ENCODE measurements at regions not wholly inside any gene's neighbourhood (a gene's known extent, or its start where the extent isn't known, plus 50 kb on each side); places are given as distances from the start of the nearest gene placed in this dataset.
"Not testable (repeated sequence)": the region's sequence is repeated elsewhere in the genome, so short reads cannot be mapped to it uniquely, and the experiment has no call there.

GRCh38 chr18:61676773-61677434, 215.9 kb downstream of the RNF152 start:
- no peak for DNase-seq

GRCh38 chr18:61669320-61669719, 223.5 kb downstream of the RNF152 start:
- DNase-seq, result no peak

- DNase-seq, result no peak
Measured at GRCh38 chr18:61666876-61667590, 225.8 kb downstream of the RNF152 start.

DNA sequence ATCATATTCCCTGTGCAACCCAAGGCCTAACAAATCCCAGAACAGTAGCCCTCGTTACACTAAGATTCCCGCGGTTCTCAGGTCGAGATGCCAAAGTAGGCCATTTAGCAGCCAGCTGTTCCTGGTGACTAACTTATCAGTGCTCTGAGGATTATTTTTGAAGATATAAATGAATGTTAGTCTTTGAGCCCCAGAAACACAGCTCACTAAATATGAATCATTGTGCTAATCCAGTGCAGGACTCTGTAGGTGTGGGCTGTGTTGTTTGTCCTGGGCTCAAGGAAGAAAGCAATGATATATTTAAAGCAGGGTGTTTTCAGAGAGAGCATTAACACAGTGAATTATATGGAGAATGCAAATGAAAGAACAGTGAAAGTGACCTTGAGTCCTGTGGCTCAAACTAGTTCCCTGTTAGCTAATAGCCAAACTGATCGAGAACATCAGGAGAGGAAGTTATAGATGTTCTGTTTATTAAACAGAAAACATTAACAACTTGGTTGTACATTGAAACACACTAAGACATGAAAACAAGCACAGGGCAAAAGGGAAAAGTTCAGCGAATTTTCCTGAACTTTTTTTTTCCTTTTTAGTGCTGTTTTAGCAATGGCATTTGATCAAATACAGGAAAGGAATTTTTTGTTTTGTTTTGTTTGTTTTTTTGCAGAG, 228.3 kb downstream of the RNF152 start:
- DNase-seq, result no peak

DNA sequence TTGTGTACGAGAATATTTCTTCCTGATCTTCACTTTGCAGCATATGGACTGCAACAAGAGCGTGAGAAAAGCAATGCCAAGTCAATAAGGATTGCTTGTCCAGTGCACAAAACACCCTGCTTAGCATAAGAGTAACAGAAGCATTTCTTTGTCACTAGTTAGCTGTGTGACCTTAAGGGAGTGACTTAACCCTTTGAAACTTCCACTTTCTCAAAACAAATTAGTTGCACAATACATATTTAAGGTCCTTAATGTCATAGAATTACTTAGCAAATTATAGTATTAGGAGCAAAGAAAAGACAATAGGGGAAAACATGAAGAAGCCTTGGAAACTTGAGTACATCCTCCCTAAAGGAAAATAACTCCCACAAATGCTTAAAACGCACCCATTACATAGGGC, 230.1 kb downstream of the RNF152 start:
- no peak for DNase-seq

DNA sequence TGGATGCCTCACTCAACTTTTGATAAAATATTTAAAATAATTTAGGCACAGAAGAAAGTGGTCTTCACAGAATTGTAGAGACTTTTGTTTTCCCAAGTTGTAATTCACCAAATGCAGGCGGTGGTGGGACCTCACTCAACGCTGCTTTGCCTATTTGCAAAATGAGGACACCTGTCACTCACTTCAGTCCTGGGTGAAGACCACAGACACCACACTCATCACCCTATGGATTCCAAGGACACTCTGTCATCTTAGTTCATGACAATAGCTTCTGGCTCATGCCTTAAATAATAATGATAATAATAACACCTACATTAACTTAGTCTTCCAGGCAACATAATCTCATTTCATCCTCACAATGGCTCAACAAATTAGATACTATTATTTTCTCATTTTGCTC, 234.4 kb downstream of the RNF152 start:
- DNase-seq, result no peak

GRCh38 chr18:61657066-61657732, 235.6 kb downstream of the RNF152 start:
- no peak for DNase-seq

DNA sequence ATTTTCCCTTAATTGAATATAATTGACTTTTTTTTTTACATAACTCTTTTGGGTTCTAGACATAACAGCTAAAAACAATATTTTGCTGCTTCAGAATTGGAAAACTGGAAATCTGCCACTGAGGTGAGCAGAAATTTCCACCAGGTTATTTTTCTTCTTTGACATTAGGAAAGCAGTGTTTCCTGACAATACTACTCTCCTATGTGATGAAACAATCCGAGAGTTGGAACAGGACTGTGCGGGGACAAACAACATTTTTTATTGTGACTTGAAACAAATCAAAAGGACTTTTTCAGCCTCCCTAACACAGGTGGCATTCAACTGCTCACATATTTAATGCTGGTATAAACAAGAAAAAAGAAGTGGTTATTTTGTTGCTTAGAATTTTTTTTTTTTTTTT, 237.2 kb downstream of the RNF152 start:
- DNase-seq, result no peak

GRCh38 chr18:61653823-61654551, 238.8 kb downstream of the RNF152 start:
- no peak for DNase-seq

- DNase-seq, result no peak
Measured at GRCh38 chr18:61651880-61652268, 240.9 kb downstream of the RNF152 start.

DNA sequence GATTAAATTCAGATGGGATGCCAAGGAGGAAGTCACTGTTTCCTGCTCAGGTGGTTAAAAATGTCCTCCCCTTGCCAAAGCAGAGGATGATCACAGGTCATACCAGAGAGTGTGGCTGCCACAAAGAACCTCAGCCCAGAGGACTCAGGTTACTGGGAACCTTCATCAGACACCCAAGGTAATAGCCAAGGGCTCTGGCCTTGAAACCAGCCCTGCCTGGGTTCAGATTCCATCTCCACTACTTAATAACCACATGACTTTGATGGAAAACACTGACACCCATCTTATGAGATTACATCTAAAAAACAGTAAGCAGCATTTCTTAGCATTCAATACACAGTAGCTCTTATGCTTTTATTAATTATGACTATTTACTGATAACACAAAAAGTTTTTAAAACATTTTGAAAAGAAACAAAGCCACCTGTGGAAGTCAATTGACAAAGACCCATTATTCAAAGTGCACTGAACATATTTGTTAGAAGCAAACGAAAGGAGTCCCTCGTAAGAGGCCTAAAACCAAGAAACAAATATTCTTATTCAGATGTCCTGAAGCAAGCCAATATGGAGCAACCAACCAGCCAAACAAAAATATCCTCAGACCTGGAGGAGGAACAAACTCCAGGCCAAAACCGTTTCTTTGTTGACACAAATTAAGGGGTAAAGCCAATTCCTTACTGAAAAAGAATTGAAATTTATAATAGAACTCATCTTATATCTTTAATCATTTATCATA, 241.5 kb downstream of the RNF152 start:
- DNase-seq, result no peak

- DNase-seq, result no peak
Measured at GRCh38 chr18:61643884-61644647, 248.7 kb downstream of the RNF152 start.

DNA sequence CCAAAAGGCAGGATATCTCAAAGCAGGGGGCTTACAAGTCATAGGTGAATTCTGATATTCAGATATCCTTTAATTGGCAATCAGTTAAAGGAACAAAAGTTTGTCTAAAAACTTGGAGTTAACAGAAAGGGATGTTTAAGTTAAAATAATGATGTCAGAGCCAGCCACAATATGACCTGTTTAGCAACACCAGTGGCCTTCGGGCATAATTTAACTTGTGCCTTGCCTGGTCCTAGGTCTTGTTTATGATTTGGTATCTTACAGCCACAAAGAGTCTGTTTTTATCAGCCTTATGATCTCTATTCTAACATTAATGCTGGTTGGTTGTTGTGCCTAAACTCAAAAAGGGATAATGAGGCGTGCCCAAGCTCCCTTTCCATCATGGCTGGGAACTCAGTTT, 252.9 kb downstream of the RNF152 start:
- DNase-seq, result no peak

DNA sequence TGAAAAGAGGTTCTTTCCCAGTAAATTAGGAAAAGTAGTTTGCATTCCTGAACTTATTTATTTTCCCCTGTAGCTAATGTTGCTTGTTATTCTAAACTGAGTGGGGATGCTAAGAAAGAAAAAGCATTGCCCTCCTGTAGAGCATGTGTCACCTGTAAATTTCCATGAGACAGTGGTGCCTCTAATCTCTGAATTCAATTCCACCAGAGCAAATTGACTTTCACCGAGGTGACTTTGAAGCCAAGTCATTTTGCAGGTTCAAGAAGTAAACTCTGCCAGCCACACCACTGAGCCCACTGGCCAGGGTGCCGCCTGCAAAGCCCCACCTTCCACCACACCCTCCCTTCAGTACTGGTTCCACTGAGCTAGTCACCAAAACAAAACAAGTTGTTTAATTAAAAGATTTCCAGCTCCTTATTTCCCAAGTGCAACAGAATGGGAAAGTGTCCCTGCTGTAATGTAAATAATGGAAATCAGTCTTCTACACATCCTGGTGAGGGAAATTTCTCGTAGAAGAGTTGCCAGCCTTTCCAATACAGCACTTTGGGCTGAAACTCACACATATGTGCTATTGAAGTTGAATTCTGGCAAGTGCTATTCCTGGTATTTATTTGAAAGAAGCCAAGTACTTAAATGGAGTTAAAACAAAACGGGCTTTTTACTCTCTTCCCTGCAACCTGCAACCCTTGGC, 254.8 kb downstream of the RNF152 start:
- DNase-seq, result no peak

DNA sequence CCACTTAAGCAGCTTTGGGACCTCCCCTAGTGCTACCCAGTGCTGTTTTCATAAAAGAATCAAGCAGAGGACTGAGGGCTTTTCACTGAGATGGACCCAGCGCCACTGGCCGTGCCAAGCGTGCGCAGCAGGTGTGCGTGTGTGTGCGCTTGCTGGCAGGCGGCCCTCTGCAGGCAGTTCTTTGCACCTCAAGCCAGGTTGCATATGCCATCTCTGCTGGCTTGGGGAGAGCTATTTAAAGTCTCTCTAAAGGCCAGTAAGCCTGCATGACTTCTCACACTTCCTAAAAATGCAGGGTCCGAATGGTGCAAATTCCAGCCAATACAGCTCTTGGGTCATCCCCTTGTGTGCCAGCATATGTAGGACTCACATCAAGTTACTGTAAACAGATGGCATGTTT, 255.5 kb downstream of the RNF152 start:
- no peak for DNase-seq

GRCh38 chr18:61635901-61636528, 256.8 kb downstream of the RNF152 start:
- DNase-seq, result no peak

DNA sequence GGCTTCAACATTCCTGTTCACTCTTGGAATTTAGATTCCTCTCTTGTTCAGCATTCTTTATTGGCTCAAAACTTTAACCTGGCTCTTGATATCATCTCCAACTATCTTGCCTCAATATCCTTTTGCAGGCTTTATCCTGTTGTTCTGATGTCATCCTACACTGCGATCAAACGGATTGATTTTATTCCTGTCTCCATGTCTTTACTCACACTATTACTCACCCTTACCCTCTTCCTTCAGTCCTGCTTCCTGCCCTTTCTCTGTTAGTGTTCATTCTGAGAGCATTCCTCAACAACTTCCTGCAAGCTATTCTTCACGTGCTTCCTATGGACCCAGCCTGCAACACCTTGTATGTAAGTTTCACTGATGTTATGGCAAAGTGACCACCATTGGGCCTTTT, 264.7 kb downstream of the RNF152 start:
- no peak for DNase-seq

- not testable (repeated sequence) for DNase-seq
Measured at GRCh38 chr18:61624631-61625030, 268.2 kb downstream of the RNF152 start.

- DNase-seq, result no peak
Measured at GRCh38 chr18:61619783-61620182, 273.0 kb downstream of the RNF152 start.

DNA sequence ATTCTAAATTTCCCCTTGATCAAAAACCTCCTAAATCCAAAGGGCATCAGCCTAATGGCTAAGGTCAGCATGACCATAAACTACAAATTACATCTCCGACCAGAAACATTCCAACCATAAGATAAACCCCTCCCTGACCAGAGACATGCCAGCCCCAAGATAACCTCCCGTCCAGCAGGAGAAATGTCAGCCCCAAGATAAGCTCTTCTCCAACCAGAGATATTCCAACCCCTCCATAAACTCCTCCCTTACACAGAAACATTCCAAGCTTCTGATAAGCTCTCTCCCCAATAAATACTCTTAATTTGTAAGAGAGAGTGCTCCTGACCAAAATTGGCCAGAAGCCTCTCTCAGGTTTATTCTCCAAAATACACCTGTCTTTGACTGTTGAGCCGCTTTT, 274.0 kb downstream of the RNF152 start:
- no peak for DNase-seq
